Liver (tissue), 7 donors: ENCODE measurements at regions not wholly inside any gene's neighbourhood (a gene's known extent, or its start where the extent isn't known, plus 50 kb on each side); places are given as distances from the start of the nearest gene placed in this dataset.
"Not testable (repeated sequence)": the region's sequence is repeated elsewhere in the genome, so short reads cannot be mapped to it uniquely, and the experiment has no call there.

Experiments
- DNase-seq: peaks from one replicate; pipeline ENCODE4 v3.0.0-alpha.2; 2017; ENCODE audit warnings: low spot score
- H3K27ac ChIP-seq, 2 donors: one replicate each; pipeline ENCODE4 v1.7.0; 2013; ENCODE audit warnings: inconsistent platforms in 2 of 2, low read length in 2 of 2, control low read depth in 1 of 2, low read depth in 1 of 2, mild to moderate bottlenecking in 1 of 2
- H3K27me3 ChIP-seq, 4 donors: one replicate each; pipeline versions ENCODE4 v1.6.1 to v1.7.0; 2013; ENCODE audit warnings: low read length in 3 of 4, inconsistent platforms in 1 of 4, mild to moderate bottlenecking in 1 of 4, moderate library complexity in 1 of 4; ENCODE audit not compliant: control insufficient read depth in 4 of 4, insufficient read depth in 4 of 4
- H3K36me3 ChIP-seq, 4 donors: one replicate each; pipeline versions ENCODE4 v1.6.1 to v1.7.0; 2013; ENCODE audit warnings: low read length in 3 of 4, mild to moderate bottlenecking in 3 of 4, low read depth in 1 of 4, moderate library complexity in 1 of 4; ENCODE audit not compliant: control insufficient read depth in 4 of 4, insufficient read depth in 3 of 4
- H3K4me1 ChIP-seq, 4 donors: one replicate each; pipeline versions ENCODE4 v1.6.1 to v1.7.0; 2013; ENCODE audit warnings: low read length in 3 of 4, mild to moderate bottlenecking in 3 of 4, moderate library complexity in 1 of 4; ENCODE audit not compliant: control insufficient read depth in 4 of 4, insufficient read depth in 4 of 4
- H3K4me3 ChIP-seq, 3 donors: one replicate each; pipeline versions ENCODE4 v1.6.1 to v1.7.0; 2013; ENCODE audit warnings: low read length in 3 of 3, control low read depth in 1 of 3, low read depth in 1 of 3, mild to moderate bottlenecking in 1 of 3
- H3K9ac ChIP-seq, 2 donors: one replicate each; pipeline ENCODE4 v1.7.0; 2013; ENCODE audit warnings: low read length in 2 of 2, mild to moderate bottlenecking in 2 of 2, moderate library complexity in 2 of 2, control low read depth in 1 of 2, low read depth in 1 of 2
- H3K9me3 ChIP-seq, 4 donors: one replicate each; pipeline versions ENCODE4 v1.6.1 to v1.7.0; 2013; ENCODE audit warnings: low read length in 3 of 4; ENCODE audit not compliant: control insufficient read depth in 4 of 4
- FOXA1 ChIP-seq: IDR thresholded peaks from 2 replicates; pipeline ENCODE4 v1.6.1; 2016; ENCODE audit warnings: antibody characterized with exemption
- FOXA2 ChIP-seq: IDR thresholded peaks from 2 replicates; pipeline ENCODE4 v1.6.1; 2016; ENCODE audit warnings: antibody characterized with exemption
- GABPA ChIP-seq, 2 donors: IDR thresholded peaks in 1 of 2; conservative IDR thresholded peaks in 1 of 2; 2 replicates each; pipeline ENCODE4 v1.6.1; 2016; ENCODE audit warnings: antibody characterized with exemption in 2 of 2, mild to moderate bottlenecking in 1 of 2, moderate library complexity in 1 of 2
- HNF4G ChIP-seq: IDR thresholded peaks from 2 replicates; pipeline ENCODE4 v1.6.1; 2016; ENCODE audit warnings: antibody characterized with exemption
- JUND ChIP-seq, 2 donors: IDR thresholded peaks; 2 replicates each; pipeline ENCODE4 v1.6.1; 2016; ENCODE audit warnings: antibody characterized with exemption in 2 of 2
- NR2F2 ChIP-seq: IDR thresholded peaks from 2 replicates; pipeline ENCODE4 v1.6.1; 2016; ENCODE audit warnings: antibody characterized with exemption
- RAD21 ChIP-seq, 2 donors: IDR thresholded peaks; 2 replicates each; pipeline ENCODE4 v1.6.1; 2016; ENCODE audit warnings: antibody characterized with exemption in 2 of 2, mild to moderate bottlenecking in 2 of 2
- RXRA ChIP-seq, 2 donors: IDR thresholded peaks; 2 replicates each; pipeline ENCODE4 v1.6.1; 2017 to 2018; ENCODE audit warnings: antibody characterized with exemption in 2 of 2, mild to moderate bottlenecking in 1 of 2
- SP1 ChIP-seq: IDR thresholded peaks from 2 replicates; pipeline ENCODE4 v1.6.1; 2018; ENCODE audit warnings: antibody characterized with exemption, mild to moderate bottlenecking
- TAF1 ChIP-seq: conservative IDR thresholded peaks from 2 replicates; pipeline ENCODE4 v1.6.1; 2016; ENCODE audit warnings: antibody characterized with exemption, mild to moderate bottlenecking
- YY1 ChIP-seq: IDR thresholded peaks from 2 replicates; pipeline ENCODE4 v1.6.1; 2016; ENCODE audit warnings: antibody characterized with exemption, mild to moderate bottlenecking
- WGBS: extraction: QIAGEN DNeasy Blood & Tissue Kit; methylation state at CpG from one replicate; pipeline ENCODE4 v1.1.7; 2013; 5-methylcytosine and 5-hydroxymethylcytosine counted together
- TF ChIP-seq, protein P1 (sequence below): IDR thresholded peaks from 2 replicates; pipeline ENCODE4 v1.6.1; 2016; ENCODE audit warnings: antibody characterized with exemption
- TF ChIP-seq, protein P2 (sequence below): IDR thresholded peaks from 2 replicates; pipeline ENCODE4 v1.6.1; 2016; ENCODE audit warnings: antibody characterized with exemption
- TF ChIP-seq, protein P3 (sequence below): IDR thresholded peaks from 2 replicates; pipeline ENCODE4 v1.6.1; 2016; ENCODE audit warnings: antibody characterized with exemption
- TF ChIP-seq, protein P4 (sequence below): IDR thresholded peaks from 2 replicates; pipeline ENCODE4 v1.6.1; 2016; ENCODE audit warnings: antibody characterized with exemption, mild to moderate bottlenecking
- donor health status: healthy.
- donor health status: healthy.
- donor health status: healthy.
- donor health status: healthy.

DNA sequence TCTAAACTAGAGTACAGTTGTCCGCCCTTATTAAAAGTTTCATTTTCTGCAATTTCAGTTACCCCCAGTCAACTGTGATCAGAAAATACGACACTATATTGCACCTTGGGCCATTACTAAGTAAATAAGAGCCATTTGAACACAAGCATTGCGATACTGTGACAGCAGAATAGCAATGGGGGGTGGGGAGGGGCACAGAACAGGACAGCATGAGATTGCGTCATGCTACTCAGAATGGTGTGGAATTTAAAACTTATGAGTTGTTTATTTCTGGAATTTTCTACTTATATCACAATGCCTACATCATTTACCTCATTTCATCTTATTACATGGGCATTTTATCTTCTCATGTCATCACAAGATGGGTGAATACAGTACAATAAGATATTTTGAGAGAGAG is 166.3 kb downstream of the MANEA start:
- no peaks in the 10 kb centered on the region for H3K4me1 ChIP-seq
- H3K9ac ChIP-seq = no peak overlapping the region
- no peaks in the 10 kb centered on the region for H3K27me3 ChIP-seq
- DNase-seq = no peak
- TF ChIP-seq FOXA1 (no peak), RXRA (IDR thresholded peaks at IDR 0.05) (no peak), HNF4G (no peak), NR2F2 (no peak), RAD21 (IDR thresholded peaks at IDR 0.05) (no peak), YY1 (no peak), SP1 (no peak), FOXA2 (no peak), GABPA (IDR thresholded peaks at IDR 0.05 in 1 of 2, conservative IDR thresholded peaks at IDR 0.05 in 1 of 2) (no peak), JUND (IDR thresholded peaks at IDR 0.05) (no peak), TAF1 (no peak)
- TF ChIP-seq, protein P1, sequence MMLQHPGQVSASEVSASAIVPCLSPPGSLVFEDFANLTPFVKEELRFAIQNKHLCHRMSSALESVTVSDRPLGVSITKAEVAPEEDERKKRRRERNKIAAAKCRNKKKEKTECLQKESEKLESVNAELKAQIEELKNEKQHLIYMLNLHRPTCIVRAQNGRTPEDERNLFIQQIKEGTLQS = no peak
- TF ChIP-seq, protein P2, sequence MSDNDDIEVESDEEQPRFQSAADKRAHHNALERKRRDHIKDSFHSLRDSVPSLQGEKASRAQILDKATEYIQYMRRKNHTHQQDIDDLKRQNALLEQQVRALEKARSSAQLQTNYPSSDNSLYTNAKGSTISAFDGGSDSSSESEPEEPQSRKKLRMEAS = no peak
- TF ChIP-seq, protein P3, sequence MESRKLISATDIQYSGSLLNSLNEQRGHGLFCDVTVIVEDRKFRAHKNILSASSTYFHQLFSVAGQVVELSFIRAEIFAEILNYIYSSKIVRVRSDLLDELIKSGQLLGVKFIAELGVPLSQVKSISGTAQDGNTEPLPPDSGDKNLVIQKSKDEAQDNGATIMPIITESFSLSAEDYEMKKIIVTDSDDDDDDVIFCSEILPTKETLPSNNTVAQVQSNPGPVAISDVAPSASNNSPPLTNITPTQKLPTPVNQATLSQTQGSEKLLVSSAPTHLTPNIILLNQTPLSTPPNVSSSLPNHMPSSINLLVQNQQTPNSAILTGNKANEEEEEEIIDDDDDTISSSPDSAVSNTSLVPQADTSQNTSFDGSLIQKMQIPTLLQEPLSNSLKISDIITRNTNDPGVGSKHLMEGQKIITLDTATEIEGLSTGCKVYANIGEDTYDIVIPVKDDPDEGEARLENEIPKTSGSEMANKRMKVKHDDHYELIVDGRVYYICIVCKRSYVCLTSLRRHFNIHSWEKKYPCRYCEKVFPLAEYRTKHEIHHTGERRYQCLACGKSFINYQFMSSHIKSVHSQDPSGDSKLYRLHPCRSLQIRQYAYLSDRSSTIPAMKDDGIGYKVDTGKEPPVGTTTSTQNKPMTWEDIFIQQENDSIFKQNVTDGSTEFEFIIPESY = no peak
- TF ChIP-seq, protein P4, sequence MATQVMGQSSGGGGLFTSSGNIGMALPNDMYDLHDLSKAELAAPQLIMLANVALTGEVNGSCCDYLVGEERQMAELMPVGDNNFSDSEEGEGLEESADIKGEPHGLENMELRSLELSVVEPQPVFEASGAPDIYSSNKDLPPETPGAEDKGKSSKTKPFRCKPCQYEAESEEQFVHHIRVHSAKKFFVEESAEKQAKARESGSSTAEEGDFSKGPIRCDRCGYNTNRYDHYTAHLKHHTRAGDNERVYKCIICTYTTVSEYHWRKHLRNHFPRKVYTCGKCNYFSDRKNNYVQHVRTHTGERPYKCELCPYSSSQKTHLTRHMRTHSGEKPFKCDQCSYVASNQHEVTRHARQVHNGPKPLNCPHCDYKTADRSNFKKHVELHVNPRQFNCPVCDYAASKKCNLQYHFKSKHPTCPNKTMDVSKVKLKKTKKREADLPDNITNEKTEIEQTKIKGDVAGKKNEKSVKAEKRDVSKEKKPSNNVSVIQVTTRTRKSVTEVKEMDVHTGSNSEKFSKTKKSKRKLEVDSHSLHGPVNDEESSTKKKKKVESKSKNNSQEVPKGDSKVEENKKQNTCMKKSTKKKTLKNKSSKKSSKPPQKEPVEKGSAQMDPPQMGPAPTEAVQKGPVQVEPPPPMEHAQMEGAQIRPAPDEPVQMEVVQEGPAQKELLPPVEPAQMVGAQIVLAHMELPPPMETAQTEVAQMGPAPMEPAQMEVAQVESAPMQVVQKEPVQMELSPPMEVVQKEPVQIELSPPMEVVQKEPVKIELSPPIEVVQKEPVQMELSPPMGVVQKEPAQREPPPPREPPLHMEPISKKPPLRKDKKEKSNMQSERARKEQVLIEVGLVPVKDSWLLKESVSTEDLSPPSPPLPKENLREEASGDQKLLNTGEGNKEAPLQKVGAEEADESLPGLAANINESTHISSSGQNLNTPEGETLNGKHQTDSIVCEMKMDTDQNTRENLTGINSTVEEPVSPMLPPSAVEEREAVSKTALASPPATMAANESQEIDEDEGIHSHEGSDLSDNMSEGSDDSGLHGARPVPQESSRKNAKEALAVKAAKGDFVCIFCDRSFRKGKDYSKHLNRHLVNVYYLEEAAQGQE = no peak
- no peaks in the 10 kb centered on the region for H3K9me3 ChIP-seq
- H3K36me3 ChIP-seq = no peaks in the 10 kb centered on the region
- 58% methylated on average over 4 of the region's 4 CpGs for WGBS
- H3K4me3 ChIP-seq = no peak overlapping the region
- H3K27ac ChIP-seq = no peak overlapping the region

DNA sequence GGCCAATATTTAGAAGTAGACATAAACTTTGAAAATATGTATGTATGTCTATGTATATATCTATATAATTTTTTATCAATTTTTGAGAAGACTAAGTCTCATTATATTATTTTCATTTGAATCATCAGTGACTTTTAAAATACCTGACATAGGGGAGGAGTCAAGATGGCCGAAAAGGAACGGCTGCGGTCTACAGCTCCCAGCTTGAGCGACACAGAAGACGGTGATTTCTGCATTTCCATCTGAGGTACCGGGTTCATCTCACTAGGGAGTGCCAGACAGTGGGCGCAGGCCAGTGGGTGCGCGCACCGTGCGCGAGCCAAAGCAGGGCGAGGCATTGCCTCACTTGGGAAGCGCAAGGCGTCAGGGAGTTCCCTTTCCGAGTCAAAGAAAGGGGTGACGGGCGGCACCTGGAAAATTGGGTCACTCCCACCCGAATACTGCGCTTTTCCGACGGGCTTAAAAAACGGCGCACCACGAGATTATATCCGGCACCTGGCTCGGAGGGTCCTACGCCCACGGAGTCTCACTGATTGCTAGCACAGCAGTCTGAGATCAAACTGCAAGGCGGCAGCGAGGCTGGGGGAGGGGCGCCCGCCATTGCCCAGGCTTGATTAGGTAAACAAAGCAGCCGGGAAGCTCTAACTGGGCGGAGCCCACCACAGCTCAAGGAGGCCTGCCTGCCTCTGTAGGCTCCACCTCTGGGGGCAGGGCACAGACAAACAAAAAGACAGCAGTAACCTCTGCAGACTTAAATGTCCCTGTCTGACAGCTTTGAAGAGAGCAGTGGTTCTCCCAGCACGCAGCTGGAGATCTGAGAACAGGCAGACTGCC is 181.1 kb downstream of the MANEA start:
- H3K4me1 ChIP-seq, H3K4me3 ChIP-seq, H3K27me3 ChIP-seq, DNase-seq, H3K9ac ChIP-seq, H3K9me3 ChIP-seq, H3K27ac ChIP-seq, H3K36me3 ChIP-seq: not testable (repeated sequence)
- WGBS = 79% methylated on average over 32 of the region's 36 CpGs
